A549 (cell line): ENCODE measurements at regions not wholly inside any gene's neighbourhood (a gene's known extent, or its start where the extent isn't known, plus 50 kb on each side); places are given as distances from the start of the nearest gene placed in this dataset.

Experiments used
- BHLHE40 ChIP-seq: IDR thresholded peaks from 2 replicates; pipeline ENCODE4 v1.6.1; 2012; ENCODE audit warnings: low read depth, low read length, inconsistent platforms
- CTCF ChIP-seq: fragments of >200 bp; sonication (Bioruptor Twin); formaldehyde crosslinking; IDR thresholded peaks from 3 replicates; pipeline ENCODE4 v1.5.1; 2016
- HOXA7 ChIP-seq: fragments of 250-450 bp; sonication (Bioruptor Pico); IDR thresholded peaks from 2 replicates; pipeline ENCODE4 v1.5.0; 2020; ENCODE audit warnings: mild to moderate bottlenecking, moderate library complexity
- RAD21 ChIP-seq, 2 experiments: fragments of >200 bp in 1 of 2; sonication (Bioruptor Twin) in 1 of 2; formaldehyde crosslinking in 1 of 2; IDR thresholded peaks in 1 of 2; conservative IDR thresholded peaks in 1 of 2; 2 replicates in 1 of 2; 3 replicates in 1 of 2; pipeline ENCODE4 v1.6.1; 2012 to 2018; ENCODE audit warnings: inconsistent platforms in 1 of 2
- RARB ChIP-seq: fragments of 250-450 bp; sonication (Bioruptor Pico); IDR thresholded peaks from 2 replicates; pipeline ENCODE4 v1.8.0; 2021; ENCODE audit warnings: mild to moderate bottlenecking, moderate library complexity
- SMC3 ChIP-seq: fragments of >200 bp; sonication (Bioruptor Twin); formaldehyde crosslinking; IDR thresholded peaks from 3 replicates; pipeline ENCODE4 v1.6.1; 2018; ENCODE audit warnings: inconsistent platforms
- TF ChIP-seq, protein P1 (sequence below): fragments of 250-450 bp; sonication (Bioruptor Pico); IDR thresholded peaks from 2 replicates; pipeline ENCODE4 v1.5.0; 2021; ENCODE audit warnings: mild to moderate bottlenecking, moderate library complexity, borderline replicate concordance
- TF ChIP-seq, protein P2 (sequence below): fragments of >200 bp; sonication (Bioruptor Twin); formaldehyde crosslinking; IDR thresholded peaks from 3 replicates; pipeline ENCODE4 v1.6.1; 2016

GRCh38 chr13:19020988-19021387 lies 160.6 kb downstream of the TUBA3C start:
- TF ChIP-seq CTCF (no peak), RARB (CRISPR knock-in tag) (no peak), RAD21 (conservative IDR thresholded peaks at IDR 0.05 in 1 of 2, IDR thresholded peaks at IDR 0.05 in 1 of 2) (no peak), HOXA7 (no peak), BHLHE40 (no peak), SMC3 (no peak)
- TF ChIP-seq, protein P1, sequence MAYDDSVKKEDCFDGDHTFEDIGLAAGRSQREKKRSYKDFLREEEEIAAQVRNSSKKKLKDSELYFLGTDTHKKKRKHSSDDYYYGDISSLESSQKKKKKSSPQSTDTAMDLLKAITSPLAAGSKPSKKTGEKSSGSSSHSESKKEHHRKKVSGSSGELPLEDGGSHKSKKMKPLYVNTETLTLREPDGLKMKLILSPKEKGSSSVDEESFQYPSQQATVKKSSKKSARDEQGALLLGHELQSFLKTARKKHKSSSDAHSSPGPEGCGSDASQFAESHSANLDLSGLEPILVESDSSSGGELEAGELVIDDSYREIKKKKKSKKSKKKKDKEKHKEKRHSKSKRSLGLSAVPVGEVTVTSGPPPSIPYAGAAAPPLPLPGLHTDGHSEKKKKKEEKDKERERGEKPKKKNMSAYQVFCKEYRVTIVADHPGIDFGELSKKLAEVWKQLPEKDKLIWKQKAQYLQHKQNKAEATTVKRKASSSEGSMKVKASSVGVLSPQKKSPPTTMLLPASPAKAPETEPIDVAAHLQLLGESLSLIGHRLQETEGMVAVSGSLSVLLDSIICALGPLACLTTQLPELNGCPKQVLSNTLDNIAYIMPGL (CRISPR knock-in tag), result no peak
- TF ChIP-seq, protein P2, sequence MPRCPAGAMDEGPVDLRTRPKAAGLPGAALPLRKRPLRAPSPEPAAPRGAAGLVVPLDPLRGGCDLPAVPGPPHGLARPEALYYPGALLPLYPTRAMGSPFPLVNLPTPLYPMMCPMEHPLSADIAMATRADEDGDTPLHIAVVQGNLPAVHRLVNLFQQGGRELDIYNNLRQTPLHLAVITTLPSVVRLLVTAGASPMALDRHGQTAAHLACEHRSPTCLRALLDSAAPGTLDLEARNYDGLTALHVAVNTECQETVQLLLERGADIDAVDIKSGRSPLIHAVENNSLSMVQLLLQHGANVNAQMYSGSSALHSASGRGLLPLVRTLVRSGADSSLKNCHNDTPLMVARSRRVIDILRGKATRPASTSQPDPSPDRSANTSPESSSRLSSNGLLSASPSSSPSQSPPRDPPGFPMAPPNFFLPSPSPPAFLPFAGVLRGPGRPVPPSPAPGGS, result no peak
